WTC11 (cell line): ENCODE measurements at regions not wholly inside any gene's neighbourhood (a gene's known extent, or its start where the extent isn't known, plus 50 kb on each side); places are given as distances from the start of the nearest gene placed in this dataset.

ENCODE experiments used
- ATAC-seq: fragments of 200-7000 bp; cut with Tn5 transposase; 2 replicates; pipeline ENCODE4 v1.10.0; 2021; ENCODE audit warnings: mild to moderate bottlenecking, moderate library complexity
- CTCF ChIA-PET: fragments of 300-600 bp; sonication (Branson Sonifier 250); formaldehyde crosslinking; loops from one replicate; lab custom pipeline; 2021; ENCODE audit warnings: antibody characterized with exemption; lab: Charles Lee
- POLR2A ChIA-PET: fragments of 350-600 bp; sonication (Branson Sonifier 250); formaldehyde crosslinking; loops from one replicate; lab custom pipeline; 2021; ENCODE audit warnings: antibody characterized with exemption; lab: Charles Lee
- DNase-seq: peaks from one replicate; pipeline ENCODE4 v3.0.0; 2021; ENCODE audit warnings: low spot score
- H3K27ac Mint-ChIP-seq: 2 replicates; pipeline ENCODE4 v1.8.0; 2021; ENCODE audit warnings: mixed read lengths
- H3K27me3 Mint-ChIP-seq: 2 replicates; pipeline ENCODE4 v1.8.0; 2021; ENCODE audit warnings: low read depth, mild to moderate bottlenecking, moderate library complexity, mixed read lengths
- H3K36me3 Mint-ChIP-seq: 2 replicates; pipeline ENCODE4 v1.8.0; 2021; ENCODE audit warnings: mixed read lengths
- H3K4me1 Mint-ChIP-seq: 2 replicates; pipeline ENCODE4 v1.8.0; 2022; ENCODE audit warnings: mixed read lengths
- H3K4me3 Mint-ChIP-seq: 2 replicates; pipeline ENCODE4 v1.8.0; 2021; ENCODE audit warnings: mild to moderate bottlenecking, moderate library complexity, mixed read lengths
- H3K9me3 Mint-ChIP-seq: 2 replicates; pipeline ENCODE4 v1.8.0; 2021; ENCODE audit warnings: mixed read lengths
- AFF4 ChIP-seq: sonication (generic); formaldehyde crosslinking; IDR thresholded peaks from 2 replicates; pipeline ENCODE4 v1.8.1; 2023; ENCODE audit warnings: mild to moderate bottlenecking, missing genetic modification reagents, borderline replicate concordance
- AR ChIP-seq: fragments of 250-450 bp; sonication (Bioruptor Pico); IDR thresholded peaks from 2 replicates; pipeline ENCODE4 v1.9.0; 2021; ENCODE audit warnings: mild to moderate bottlenecking
- ARID4B ChIP-seq: sonication (generic); formaldehyde crosslinking; IDR thresholded peaks from 2 replicates; pipeline ENCODE4 v1.8.0; 2023; ENCODE audit warnings: missing genetic modification reagents, mild to moderate bottlenecking, borderline replicate concordance
- HMGA2 ChIP-seq: fragments of 250-450 bp; sonication (Bioruptor Pico); IDR thresholded peaks from 2 replicates; pipeline ENCODE4 v1.4.0; 2021; ENCODE audit warnings: mild to moderate bottlenecking, moderate library complexity
- JAZF1 ChIP-seq: fragments of 250-450 bp; sonication (Bioruptor Pico); IDR thresholded peaks from 2 replicates; pipeline ENCODE4 v1.9.0; 2021; ENCODE audit warnings: moderate library complexity, mild to moderate bottlenecking, inconsistent platforms
- MAX ChIP-seq: sonication (generic); formaldehyde crosslinking; IDR thresholded peaks from 2 replicates; pipeline ENCODE4 v1.8.0; 2022; ENCODE audit warnings: mild to moderate bottlenecking, missing genetic modification reagents
- NR3C1 ChIP-seq: sonication (generic); formaldehyde crosslinking; conservative IDR thresholded peaks from 2 replicates; pipeline ENCODE4 v1.8.1; 2023; ENCODE audit warnings: low read depth, mild to moderate bottlenecking, missing genetic modification reagents
- SMAD4 ChIP-seq: sonication (generic); formaldehyde crosslinking; IDR thresholded peaks from 2 replicates; pipeline ENCODE4 v1.8.0; 2022; ENCODE audit warnings: mild to moderate bottlenecking, missing genetic modification reagents
- STAT6 ChIP-seq: sonication (generic); formaldehyde crosslinking; conservative IDR thresholded peaks from 2 replicates; pipeline ENCODE4 v1.8.1; 2023; ENCODE audit warnings: mild to moderate bottlenecking, low read depth, missing genetic modification reagents, moderate library complexity
- ZNF121 ChIP-seq: sonication (generic); formaldehyde crosslinking; IDR thresholded peaks from 2 replicates; pipeline ENCODE4 v1.8.0; 2023; ENCODE audit warnings: missing genetic modification reagents
- ZNF512 ChIP-seq: sonication (generic); formaldehyde crosslinking; IDR thresholded peaks from 2 replicates; pipeline ENCODE4 v1.8.1; 2022; ENCODE audit warnings: missing genetic modification reagents, borderline replicate concordance
- ZSCAN18 ChIP-seq: fragments of 250-450 bp; sonication (Bioruptor Pico); IDR thresholded peaks from 2 replicates; pipeline ENCODE4 v2.1.2; 2022; ENCODE audit warnings: mild to moderate bottlenecking, moderate library complexity

GRCh38 chr12:59393506-59393905 is 202.3 kb upstream of the SLC16A7 start:
- DNase-seq = no peak
- ChIA-PET CTCF (no interaction called here), POLR2A (no interaction called here)
- ATAC-seq = no peak
- TF ChIP-seq JAZF1 = no peak
- TF ChIP-seq AFF4 = no peak
- no peak for TF ChIP-seq MAX (CRISPR knock-in tag)
- TF ChIP-seq STAT6 = no peak
- no peak for TF ChIP-seq NR3C1 (CRISPR knock-in tag)
- TF ChIP-seq HMGA2 (CRISPR knock-in tag) = no peak
- TF ChIP-seq ZNF512 (CRISPR knock-in tag) = no peak
- no peak for TF ChIP-seq SMAD4 (CRISPR knock-in tag)
- no peak for TF ChIP-seq AR (CRISPR knock-in tag)
- TF ChIP-seq ZNF121 (CRISPR knock-in tag) = no peak
- TF ChIP-seq ARID4B (CRISPR knock-in tag) = no peak
- TF ChIP-seq ZSCAN18 (CRISPR knock-in tag) = no peak
- Mint-ChIP-seq H3K4me1 (peaks cover 4% of the 10 kb centered on the region; the same call in 1 of the 2 replicates), H3K36me3 (peaks cover 8% of the 10 kb centered on the region), H3K27ac (no peak overlapping the region), H3K27me3 (no peaks in the 10 kb centered on the region), H3K4me3 (no peak overlapping the region), H3K9me3 (peaks cover 33% of the 10 kb centered on the region)
